HG03025 (cell line): ENCODE measurements at regions not wholly inside any gene's neighbourhood (a gene's known extent, or its start where the extent isn't known, plus 50 kb on each side); places are given as distances from the start of the nearest gene placed in this dataset.

Source experiments
- ATAC-seq: cut with Tn5 transposase; IDR thresholded peaks from one replicate; pipeline ENCODE4 v1.9.1; 2021; ENCODE audit warnings: mild to moderate bottlenecking, moderate library complexity; ENCODE audit not compliant: unreplicated experiment, low FRiP score

DNA sequence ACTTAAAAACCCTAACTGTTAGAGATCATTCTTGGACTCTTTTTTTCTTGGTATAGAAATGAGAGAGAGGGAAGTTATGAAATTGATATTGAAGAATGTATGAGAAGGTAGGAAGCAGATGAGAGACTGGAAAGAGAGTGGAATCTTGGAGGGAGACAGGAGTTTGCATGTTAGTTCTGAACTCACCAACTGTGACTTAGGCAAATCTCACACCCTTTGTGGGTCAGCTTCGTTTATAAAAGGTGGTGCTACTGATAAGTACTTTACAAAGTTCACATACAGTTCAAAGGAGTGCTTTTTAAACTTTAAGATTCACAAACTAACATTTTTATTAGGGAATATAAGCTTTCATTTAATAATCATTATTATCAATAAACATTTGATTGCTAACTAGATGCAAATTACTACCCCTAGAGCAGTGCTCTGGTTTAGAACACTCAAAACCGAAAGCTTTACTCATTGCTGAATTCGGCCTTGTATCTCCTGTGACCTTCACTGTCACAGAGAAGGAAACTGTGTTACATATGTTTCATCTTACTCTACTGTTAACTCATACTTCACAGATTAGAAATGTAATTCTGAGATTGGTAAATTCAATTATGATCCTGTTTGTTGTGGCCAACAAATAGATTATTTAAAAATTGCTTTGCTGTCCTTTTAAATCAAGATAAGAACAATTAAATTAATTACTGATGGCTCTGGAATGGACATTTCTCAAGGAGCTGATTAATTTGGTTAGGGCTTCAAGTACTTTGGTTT, 143.2 kb downstream of the RMI1 start:
- ATAC-seq = peak; percentile 99

DNA sequence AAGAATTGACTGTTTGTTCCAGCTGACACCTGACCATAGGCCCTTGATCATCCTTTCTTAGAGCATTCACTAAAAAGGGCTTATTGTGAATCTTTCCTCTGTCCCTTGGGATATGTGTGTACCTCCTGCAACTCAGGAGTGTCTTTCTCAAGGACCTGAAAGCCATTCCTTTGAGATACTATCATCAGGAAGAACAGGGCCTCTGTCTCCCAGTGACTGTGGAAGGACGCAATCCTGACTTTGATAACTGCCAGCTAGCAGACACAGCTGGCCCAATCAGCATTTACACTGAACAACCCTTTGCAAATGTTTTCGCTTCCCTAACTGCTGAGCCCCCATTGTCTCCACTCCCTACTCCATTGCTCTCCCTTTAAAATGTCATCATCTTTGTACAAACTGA, 144.4 kb downstream of the RMI1 start:
- no peak for ATAC-seq

GRCh38 chr9:84129529-84129928, 148.9 kb downstream of the RMI1 start:
- ATAC-seq = no peak

DNA sequence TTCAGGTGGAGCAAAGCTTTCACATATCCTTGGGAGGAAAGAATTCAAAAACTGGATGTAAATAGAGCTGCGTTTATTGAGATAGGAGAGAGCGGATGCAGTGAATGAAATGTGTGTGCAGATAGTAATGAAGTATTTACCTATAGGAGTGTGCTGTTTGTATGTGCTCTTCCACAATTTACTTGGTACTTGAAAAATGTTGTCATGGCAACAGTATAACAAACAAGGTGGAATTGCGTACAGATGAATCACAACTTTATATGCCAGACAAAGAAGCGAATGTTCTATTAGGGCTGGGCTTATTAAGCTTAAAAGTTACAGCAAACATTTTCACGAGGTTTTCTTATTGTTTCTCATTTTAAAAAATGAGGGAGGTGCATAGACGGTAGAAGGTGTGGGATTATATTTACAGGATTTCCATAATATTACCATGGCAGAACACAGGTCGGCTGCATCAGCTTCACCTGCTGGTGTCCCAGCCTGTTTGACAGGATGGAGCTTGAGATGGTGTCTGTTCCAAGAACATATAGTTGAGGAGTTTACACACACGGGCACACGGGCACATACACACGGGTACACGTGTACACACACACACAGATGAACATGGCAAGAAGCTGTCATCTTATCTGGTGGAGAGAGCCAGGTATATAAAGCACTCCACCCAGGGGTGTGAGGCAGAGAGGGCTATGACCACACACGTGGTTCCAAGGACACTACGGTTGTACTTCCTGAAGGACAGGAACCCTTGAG, 155.7 kb downstream of the RMI1 start:
- ATAC-seq = no peak

GRCh38 chr9:84137968-84138367, 157.4 kb downstream of the RMI1 start:
- ATAC-seq = no peak

GRCh38 chr9:84138541-84138940, 157.9 kb downstream of the RMI1 start:
- no peak for ATAC-seq

DNA sequence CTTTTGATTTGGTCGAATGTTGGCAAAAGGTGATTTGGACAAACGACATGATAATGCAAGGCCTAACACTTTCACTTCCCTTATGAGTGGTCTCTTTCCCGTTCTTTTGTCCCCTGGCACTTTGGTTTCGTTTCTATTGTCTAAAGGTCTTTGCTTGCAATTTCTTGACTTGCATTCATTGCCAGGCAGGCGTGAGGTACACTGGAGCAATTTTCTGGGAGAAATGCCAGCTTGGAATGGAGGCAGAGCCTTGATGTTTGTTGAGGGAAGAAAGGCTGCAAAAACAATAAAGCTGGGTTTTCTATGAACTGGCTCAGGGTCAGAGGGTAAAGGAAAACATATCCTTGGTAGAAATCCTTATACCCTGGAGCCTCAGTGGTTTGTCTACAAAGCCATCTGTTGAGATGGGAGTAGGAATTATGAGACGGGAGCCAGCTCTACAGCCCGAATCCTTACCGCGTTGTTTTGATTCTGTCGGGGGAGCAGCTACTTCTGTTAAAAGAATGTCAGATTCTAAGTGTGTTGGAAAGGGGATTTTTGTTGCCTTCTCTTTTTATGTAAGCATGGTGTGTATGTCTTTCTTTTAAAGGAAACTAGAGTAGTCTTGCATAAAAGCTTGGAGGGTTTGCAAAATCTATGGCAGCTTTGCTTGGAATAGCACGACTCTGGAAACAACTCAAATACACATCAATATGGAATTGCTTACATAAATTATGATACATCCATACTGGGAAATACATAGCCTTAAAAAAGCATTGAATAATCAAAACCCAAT, 158.9 kb downstream of the RMI1 start:
- ATAC-seq = no peak

DNA sequence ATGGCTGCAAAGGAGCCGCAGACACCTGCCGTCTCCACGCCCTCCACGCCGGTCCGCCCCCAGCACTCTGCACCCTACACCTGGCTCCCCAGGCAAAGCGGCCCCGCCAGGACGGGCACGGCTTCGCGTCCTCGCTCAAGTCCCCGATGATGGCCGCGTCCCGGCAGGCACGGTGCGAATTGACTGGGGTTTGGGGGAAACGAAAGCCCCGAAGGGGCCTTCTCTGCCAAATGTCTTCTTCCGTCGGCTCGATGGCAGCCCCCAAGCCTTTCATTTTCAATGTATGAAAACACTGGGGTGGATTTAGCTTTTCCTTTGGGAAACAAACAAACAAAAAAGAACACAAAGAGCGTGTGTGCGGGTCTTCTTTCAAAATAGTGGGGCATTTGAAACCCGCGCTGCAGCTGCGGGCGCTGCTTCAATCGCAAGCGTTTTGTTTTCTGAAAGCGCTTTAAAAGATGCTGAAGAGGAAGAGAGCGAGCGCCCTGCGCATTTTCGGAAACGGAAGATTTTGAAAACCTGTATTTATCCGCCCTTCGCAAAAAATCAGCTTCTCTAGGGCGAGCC, 160.0 kb downstream of the RMI1 start:
- no peak for ATAC-seq

- ATAC-seq = no peak
Observed at GRCh38 chr9:84141741-84142370, 161.3 kb downstream of the RMI1 start.

DNA sequence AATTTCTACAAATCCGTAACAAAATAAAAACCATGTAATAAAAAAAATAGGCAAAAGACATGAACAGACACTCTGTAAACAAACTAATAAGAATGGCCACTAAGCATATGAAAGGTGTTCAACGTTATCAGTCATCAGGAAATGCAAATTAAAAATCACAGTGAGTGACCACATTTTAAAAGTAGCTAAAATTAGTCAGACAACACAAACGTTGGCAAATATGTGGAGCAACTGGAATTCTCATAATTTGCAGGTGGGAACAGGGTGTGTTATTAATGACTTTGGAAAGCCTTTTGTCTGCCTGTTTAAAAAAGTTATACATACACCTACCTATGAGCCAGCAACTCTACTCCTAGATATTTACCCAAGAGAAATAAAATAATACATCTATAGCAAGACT, 164.4 kb downstream of the RMI1 start:
- no peak for ATAC-seq

DNA sequence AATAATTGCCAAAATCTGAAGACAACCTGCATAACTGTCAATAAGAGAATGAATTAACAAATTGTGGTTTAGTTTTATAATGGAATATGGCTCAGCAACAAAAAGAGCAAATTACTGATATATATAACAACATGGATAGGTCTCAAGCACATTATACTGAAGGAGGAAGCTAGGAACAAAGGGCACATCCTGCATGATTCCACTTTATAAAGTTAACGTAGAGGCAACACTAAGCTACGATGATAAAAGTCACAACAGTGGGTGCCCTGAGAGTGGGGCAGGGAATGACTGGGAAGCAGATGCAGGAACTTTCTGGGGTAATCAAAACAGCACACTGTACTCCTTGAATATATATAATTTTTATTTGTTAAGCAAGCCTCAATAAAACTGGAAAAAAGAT, 165.2 kb downstream of the RMI1 start:
- no peak for ATAC-seq

DNA sequence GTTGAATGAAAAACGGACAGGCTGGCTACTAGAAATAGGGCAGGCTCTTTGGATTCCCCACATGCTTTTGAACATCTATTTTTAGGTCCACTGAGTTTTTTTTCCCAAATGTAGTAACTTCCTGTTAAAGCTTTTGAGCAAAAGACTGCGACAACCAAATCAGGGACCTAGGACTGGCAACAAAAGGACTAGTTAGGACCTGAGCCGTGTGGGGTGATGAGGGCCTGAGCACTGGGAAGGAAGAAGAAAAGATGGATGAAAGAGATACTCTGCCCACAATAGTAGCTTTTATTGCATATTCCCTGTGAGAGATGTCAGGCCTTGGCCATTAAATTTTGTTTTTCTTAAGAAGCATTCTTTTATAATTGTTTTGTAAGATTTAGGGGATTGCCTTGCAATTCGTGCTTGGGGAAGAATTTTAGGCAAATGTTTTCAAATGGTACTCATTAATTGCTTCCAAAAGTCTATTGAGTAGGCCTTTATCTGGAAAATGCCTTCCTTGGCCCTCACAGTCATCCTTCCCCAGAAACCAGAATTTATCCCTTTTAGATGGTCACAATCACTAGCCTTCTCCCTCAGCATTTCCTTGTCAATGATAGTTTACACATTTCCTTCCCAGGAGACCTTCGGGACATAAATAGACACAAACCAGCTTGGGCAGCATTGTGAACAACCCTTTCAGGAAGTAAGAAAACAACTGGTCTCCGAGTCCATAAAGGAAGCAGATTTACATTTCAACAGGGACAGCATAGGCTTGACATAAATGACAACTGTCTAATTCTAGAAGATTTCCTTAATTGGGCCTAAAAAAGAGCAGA, 166.5 kb downstream of the RMI1 start:
- ATAC-seq = no peak

- ATAC-seq = no peak
Observed at GRCh38 chr9:84151236-84151635, 170.6 kb downstream of the RMI1 start.

DNA sequence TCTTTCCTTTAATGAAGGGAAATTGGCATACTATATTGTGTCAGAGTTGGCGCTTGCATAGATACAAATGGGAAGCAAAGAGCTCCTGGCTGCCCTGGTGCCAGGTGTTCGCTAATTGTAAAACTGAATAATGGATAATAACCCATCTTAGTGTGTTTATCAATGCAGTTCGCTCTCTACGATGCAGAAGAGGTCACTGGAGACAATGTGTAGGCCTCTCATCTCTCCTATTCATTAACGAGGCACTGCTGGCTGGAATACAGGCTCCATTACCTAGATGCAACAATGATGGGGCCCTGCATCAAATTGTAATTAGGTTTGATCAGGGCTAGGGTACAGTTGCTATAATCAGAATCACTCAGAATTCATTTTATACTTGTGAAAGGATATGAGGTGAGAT, 171.0 kb downstream of the RMI1 start:
- ATAC-seq = no peak

GRCh38 chr9:84152204-84152603, 171.6 kb downstream of the RMI1 start:
- no peak for ATAC-seq

DNA sequence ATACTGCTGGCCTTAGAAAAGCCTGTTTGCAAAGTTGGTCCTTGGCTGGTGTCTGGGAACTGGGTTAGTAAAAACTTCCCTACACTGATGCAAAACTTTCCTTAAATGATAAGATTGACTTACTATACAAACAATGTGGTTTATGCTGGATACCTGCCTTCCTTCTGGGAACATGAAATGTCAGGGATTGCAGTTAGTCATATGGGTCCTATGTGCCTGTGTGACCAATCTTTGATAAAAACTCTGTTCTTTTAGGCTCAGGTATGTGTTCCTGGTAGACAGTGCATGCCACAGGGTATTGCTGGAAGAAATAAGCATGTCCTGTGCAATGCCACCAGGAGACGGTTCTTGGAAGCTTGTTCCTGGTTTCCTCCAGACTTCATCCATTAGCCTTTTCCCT, 173.3 kb downstream of the RMI1 start:
- ATAC-seq = no peak

GRCh38 chr9:84154320-84154719, 173.7 kb downstream of the RMI1 start:
- ATAC-seq = no peak

GRCh38 chr9:84163052-84163650, 177.4 kb downstream of the SLC28A3 start:
- no peak for ATAC-seq

DNA sequence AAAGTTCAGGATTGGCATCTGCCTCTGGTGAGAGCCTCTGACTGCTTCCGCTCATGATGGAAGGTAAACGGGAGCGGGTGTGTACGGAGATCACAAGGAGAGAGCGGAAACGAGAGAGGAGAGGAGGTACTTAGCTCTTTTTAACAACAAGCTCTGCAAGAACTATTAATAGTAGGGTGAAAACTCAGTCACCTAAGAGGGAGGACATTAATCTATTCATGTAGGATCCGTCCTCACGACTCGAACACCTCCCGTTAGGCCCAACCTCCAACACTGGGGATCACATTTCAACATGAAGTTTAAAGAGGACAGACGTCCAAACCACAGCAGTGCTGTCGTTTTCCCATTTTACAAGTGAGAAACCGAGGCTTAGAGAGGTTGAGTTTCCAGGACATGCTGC, 173.7 kb downstream of the SLC28A3 start:
- no peak for ATAC-seq
